Muscle of leg (tissue), 3 donors: ENCODE measurements at regions not wholly inside any gene's neighbourhood (a gene's known extent, or its start where the extent isn't known, plus 50 kb on each side); places are given as distances from the start of the nearest gene placed in this dataset.

Source experiments
- DNase-seq: peaks from one replicate; pipeline ENCODE4 v3.0.0; 2013
- H3K27ac ChIP-seq: one replicate; pipeline ENCODE4 v1.5.1; 2013; ENCODE audit warnings: mild to moderate bottlenecking, low read length, control low read depth
- H3K27me3 ChIP-seq: one replicate; pipeline ENCODE4 v1.6.1; 2013; ENCODE audit warnings: low read length; ENCODE audit not compliant: control insufficient read depth, insufficient read depth
- H3K36me3 ChIP-seq: one replicate; pipeline ENCODE4 v1.6.1; 2013; ENCODE audit warnings: low read length; ENCODE audit not compliant: control insufficient read depth, insufficient read depth
- H3K4me1 ChIP-seq: one replicate; pipeline ENCODE4 v1.6.1; 2013; ENCODE audit warnings: low read length; ENCODE audit not compliant: control insufficient read depth, insufficient read depth
- H3K4me3 ChIP-seq: one replicate; pipeline ENCODE4 v1.5.1; 2013; ENCODE audit warnings: low read length, control low read depth
- H3K9me3 ChIP-seq: replicated peaks from 2 replicates; pipeline ENCODE4 v1.6.1; 2013; ENCODE audit warnings: low read depth, low read length; ENCODE audit not compliant: control insufficient read depth
- WGBS: methylation state at CpG from one replicate; pipeline ENCODE4 v1.1.5; 2013; ENCODE audit warnings: missing lambda C conversion rate; ENCODE audit not compliant: insufficient coverage; 5-methylcytosine and 5-hydroxymethylcytosine counted together

- H3K4me1 ChIP-seq = no peaks in the 10 kb centered on the region
- H3K9me3 ChIP-seq = no peaks in the 10 kb centered on the region
- no peaks in the 10 kb centered on the region for H3K36me3 ChIP-seq
- no peak overlapping the region for H3K4me3 ChIP-seq
- DNase-seq = peak; percentile 42
- 44% methylated on average over 11 of the region's 17 CpGs for WGBS
- no peak overlapping the region for H3K27ac ChIP-seq
- H3K27me3 ChIP-seq = peaks cover 3% of the 10 kb centered on the region
Observed at GRCh38 chr9:113701774-113702755, 174.0 kb upstream of the ZNF618 start.

GRCh38 chr9:113705306-113705927 lies 170.7 kb upstream of the ZNF618 start:
- H3K27me3 ChIP-seq = peaks cover 3% of the 10 kb centered on the region
- no peak overlapping the region for H3K27ac ChIP-seq
- H3K4me3 ChIP-seq = no peak overlapping the region
- peaks cover 8% of the 10 kb centered on the region for H3K4me1 ChIP-seq
- DNase-seq = no peak
- no peaks in the 10 kb centered on the region for H3K36me3 ChIP-seq
- WGBS = 75% methylated on average over 2 of the region's 6 CpGs
- H3K9me3 ChIP-seq = peaks cover 6% of the 10 kb centered on the region

- H3K4me1 ChIP-seq = peaks cover 8% of the 10 kb centered on the region
- no peak for DNase-seq
- H3K4me3 ChIP-seq = no peak overlapping the region
- no peak overlapping the region for H3K27ac ChIP-seq
- 40% methylated on average over 1 of the region's 2 CpGs for WGBS
- H3K27me3 ChIP-seq = peaks cover 3% of the 10 kb centered on the region
- no peaks in the 10 kb centered on the region for H3K36me3 ChIP-seq
- H3K9me3 ChIP-seq = peaks cover 6% of the 10 kb centered on the region
Observed at GRCh38 chr9:113705928-113706519, 170.1 kb upstream of the ZNF618 start.

GRCh38 chr9:113707953-113708695 lies 168.0 kb upstream of the ZNF618 start:
- no peaks in the 10 kb centered on the region for H3K27me3 ChIP-seq
- peak; percentile 45 for DNase-seq
- whole genome bisulfite sequencing = 70% methylated on average over 2 of the region's 8 CpGs
- H3K27ac ChIP-seq = peak overlapping the region; percentile 44
- no peaks in the 10 kb centered on the region for H3K36me3 ChIP-seq
- H3K9me3 ChIP-seq = peaks cover 6% of the 10 kb centered on the region
- H3K4me3 ChIP-seq = no peak overlapping the region
- peaks cover 11% of the 10 kb centered on the region for H3K4me1 ChIP-seq

- Histone ChIP-seq H3K27ac (no peak overlapping the region), H3K4me3 (no peak overlapping the region), H3K36me3 (no peaks in the 10 kb centered on the region), H3K4me1 (peaks cover 11% of the 10 kb centered on the region), H3K27me3 (no peaks in the 10 kb centered on the region), H3K9me3 (peaks cover 6% of the 10 kb centered on the region)
- WGBS = 67% methylated on average over 7 of the region's 7 CpGs
- DNase-seq = no peak
Observed at GRCh38 chr9:113708821-113709713, 167.0 kb upstream of the ZNF618 start.

GRCh38 chr9:113709721-113710120 lies 166.4 kb upstream of the ZNF618 start:
- H3K9me3 ChIP-seq = peaks cover 6% of the 10 kb centered on the region
- WGBS = 84% methylated on average over 5 of the region's 6 CpGs
- no peak overlapping the region for H3K4me3 ChIP-seq
- no peak for DNase-seq
- H3K27me3 ChIP-seq = no peaks in the 10 kb centered on the region
- peaks cover 11% of the 10 kb centered on the region for H3K4me1 ChIP-seq
- H3K36me3 ChIP-seq = no peaks in the 10 kb centered on the region
- H3K27ac ChIP-seq = no peak overlapping the region

- Histone ChIP-seq H3K4me3 (no peak overlapping the region), H3K9me3 (peaks cover 11% of the 10 kb centered on the region), H3K27ac (no peak overlapping the region), H3K4me1 (peaks cover 11% of the 10 kb centered on the region), H3K36me3 (no peaks in the 10 kb centered on the region), H3K27me3 (no peaks in the 10 kb centered on the region)
- 70% methylated on average over 1 of the region's 1 CpG for WGBS
- no peak for DNase-seq
Observed at GRCh38 chr9:113711251-113711650, 164.9 kb upstream of the ZNF618 start.

- H3K36me3 ChIP-seq = no peaks in the 10 kb centered on the region
- H3K4me1 ChIP-seq = peaks cover 11% of the 10 kb centered on the region
- H3K4me3 ChIP-seq = no peak overlapping the region
- no peaks in the 10 kb centered on the region for H3K27me3 ChIP-seq
- peak; percentile 82 for DNase-seq
- H3K27ac ChIP-seq = no peak overlapping the region
- peaks cover 13% of the 10 kb centered on the region for H3K9me3 ChIP-seq
- WGBS = no CpG with 5 or more reads among the region's 2 CpGs
Observed at GRCh38 chr9:113712053-113712452, 164.1 kb upstream of the ZNF618 start.

- WGBS = no CpG with 5 or more reads among the region's 5 CpGs
- H3K27ac ChIP-seq = no peak overlapping the region
- H3K4me3 ChIP-seq = no peak overlapping the region
- no peaks in the 10 kb centered on the region for H3K36me3 ChIP-seq
- peak; percentile 17 for DNase-seq
- no peaks in the 10 kb centered on the region for H3K27me3 ChIP-seq
- peaks cover 3% of the 10 kb centered on the region for H3K4me1 ChIP-seq
- H3K9me3 ChIP-seq = peaks cover 7% of the 10 kb centered on the region
Observed at GRCh38 chr9:113715086-113715485, 161.0 kb upstream of the ZNF618 start.
